GM19328 (cell line): ENCODE measurements at regions not wholly inside any gene's neighbourhood (a gene's known extent, or its start where the extent isn't known, plus 50 kb on each side); places are given as distances from the start of the nearest gene placed in this dataset.

Experiments used
- ATAC-seq: cut with Tn5 transposase; IDR thresholded peaks from one replicate; pipeline ENCODE4 v1.9.1; 2021; ENCODE audit warnings: mild to moderate bottlenecking, moderate library complexity; ENCODE audit not compliant: unreplicated experiment

DNA sequence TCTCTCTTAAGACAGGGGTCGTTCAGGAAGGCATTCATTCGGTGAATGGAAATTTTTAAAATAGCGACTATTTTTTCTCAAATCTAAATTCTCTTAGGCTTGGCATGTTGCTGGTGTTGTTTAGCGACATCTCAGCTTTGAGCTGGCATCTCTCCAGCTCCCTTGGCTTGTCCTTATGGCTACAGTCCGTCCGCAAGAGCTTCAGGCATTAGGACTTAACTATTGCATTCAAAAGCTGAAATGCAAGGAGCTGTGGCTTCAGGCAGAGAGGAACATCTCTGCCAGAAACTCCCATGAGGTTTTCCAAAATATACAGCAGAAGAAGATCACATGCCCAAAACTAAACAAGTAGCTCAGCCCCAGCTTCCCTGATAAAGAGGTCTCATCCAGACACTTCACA is 578.5 kb downstream of the EFNB2 start:
- no peak for ATAC-seq

DNA sequence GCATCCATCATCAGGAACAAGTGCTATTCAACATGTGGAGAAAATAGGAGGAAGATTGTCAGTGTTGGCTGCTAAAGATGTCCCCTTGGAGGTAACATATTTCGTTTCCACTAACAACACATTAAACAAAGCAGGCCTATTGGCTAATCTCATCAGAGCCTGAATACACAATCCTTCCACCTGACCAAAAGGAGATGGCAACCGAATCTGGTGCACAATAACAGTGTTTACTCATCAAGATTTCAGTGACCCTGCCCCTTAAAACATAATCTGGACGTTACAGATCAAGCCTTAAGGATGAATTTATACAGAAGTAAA is 582.5 kb downstream of the EFNB2 start:
- ATAC-seq, result no peak

DNA sequence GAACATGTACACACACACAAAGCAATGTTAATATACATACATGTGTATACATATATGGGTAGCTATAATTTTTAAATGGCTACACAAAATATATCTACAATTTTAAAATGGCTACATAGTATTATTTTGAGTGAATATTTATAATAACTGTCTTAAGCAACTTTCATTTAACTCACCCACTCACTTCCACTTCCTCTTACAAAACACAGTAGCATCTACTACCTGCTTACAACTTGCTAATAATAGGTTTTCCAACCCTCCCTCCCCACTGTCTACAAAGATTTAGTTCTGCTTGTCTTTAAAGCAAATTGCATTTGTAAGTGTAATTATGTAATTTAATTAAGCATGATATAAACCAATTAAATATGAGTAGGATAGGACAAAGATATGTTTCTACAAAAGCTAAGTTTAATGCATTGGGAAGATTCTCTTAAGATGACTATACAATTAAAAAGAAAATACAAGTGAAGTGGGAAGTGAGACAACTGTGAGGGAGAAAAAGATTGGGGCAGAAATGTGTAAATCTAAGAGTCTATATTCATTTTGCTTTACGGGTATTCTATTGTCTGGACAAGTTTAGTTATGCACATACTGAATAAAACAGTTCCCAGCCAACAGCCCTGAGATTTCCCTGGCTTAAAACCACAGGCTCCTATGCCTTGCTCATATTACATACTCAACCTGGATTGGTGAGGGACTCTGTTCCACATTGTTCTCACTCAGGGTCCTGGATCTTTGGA is 583.1 kb downstream of the EFNB2 start:
- no peak for ATAC-seq

DNA sequence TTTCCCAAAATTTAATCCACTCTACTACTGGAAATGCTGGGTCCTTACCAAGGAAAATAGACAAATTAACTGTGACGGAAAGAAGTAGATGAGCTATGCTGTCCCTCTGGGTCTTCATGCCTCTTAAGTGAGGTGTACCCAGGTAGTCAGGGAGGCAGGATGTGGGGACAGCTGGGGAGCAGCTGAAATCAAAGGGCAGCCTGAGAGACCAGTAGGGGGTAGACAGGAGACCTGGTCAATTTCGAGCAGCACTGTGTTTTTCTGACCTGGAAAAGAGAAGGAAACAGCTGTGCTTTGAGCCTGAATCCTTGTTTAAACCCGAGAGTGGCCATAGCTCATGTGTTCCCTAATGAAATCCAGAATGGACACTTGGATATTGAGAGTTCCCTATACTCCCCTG is 587.3 kb downstream of the EFNB2 start:
- ATAC-seq, result no peak

DNA sequence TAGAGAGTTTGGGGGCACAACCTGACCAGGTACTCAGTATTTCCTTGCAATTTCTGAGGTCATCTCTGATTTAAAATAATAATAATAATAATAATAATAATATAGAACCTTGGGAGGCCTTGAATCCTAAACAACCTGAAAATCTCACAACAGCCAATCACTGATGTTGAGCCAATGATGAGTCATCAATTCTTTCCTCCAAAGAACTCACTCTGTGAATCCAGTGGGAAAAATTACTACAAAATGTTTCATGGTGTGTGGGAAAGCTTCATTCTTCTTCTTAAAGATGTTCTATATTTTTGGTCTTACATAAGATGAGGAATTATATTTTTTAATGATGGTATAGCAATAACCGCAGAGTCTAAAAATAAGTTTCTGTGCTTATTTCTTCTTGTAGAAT is 594.6 kb downstream of the EFNB2 start:
- ATAC-seq, result no peak

DNA sequence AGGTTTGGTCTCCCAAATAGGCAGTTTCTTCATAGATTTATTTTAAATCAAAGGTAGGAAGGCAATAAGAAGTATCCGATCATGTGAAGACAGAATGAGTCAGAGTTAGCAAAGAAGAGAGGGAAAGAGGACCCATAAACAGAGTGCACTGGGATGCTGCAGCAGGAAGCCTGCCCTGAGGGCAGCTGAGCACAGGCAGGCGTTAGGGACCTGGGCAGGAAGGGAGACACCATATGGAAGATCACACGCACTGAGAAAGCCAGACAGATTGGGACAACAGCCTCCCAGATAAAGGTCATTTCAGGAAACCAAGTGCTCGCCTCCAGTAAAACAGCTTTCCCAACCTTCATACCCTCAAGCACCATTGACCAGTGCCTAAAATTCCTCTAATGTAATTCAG is 598.0 kb downstream of the EFNB2 start:
- ATAC-seq, result no peak

DNA sequence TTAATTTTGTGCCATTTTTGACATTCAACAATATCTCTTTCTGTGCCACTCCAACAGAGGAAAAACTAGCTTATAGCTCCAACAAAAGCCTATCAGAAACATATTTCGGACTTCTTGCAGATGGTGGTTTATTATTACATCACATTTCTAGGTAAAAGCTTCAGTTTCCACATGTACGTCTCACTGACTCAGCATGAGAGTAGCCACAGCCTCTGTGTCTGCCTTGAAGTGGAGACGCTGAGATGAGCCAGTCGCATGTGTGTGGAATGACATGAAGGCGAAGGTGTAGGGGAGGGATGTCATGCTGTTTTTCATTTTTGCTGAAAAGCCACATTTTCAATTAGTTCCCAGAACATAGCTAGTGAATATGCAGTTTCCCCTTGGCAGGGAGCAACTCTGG is 598.6 kb downstream of the EFNB2 start:
- ATAC-seq, result no peak

DNA sequence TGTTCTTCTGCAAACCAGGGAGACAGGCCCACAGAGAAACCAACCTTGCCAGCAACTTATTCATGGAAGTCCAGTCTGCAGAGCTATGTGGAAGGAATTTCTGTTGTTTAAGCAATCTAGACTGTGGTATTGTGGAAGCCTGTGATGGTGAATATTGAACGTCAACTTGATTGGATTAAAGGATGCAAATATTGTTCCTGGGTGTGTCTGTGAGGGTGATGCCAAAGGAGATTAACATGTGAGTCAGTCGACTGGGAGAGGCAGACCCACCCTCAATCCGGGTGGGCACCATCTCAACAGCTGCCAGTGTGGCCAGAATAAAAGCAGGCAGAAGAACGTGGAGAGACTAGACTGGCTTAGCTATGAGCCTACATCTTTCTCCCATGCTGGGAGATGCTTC is 606.0 kb downstream of the EFNB2 start:
- ATAC-seq, result no peak

DNA sequence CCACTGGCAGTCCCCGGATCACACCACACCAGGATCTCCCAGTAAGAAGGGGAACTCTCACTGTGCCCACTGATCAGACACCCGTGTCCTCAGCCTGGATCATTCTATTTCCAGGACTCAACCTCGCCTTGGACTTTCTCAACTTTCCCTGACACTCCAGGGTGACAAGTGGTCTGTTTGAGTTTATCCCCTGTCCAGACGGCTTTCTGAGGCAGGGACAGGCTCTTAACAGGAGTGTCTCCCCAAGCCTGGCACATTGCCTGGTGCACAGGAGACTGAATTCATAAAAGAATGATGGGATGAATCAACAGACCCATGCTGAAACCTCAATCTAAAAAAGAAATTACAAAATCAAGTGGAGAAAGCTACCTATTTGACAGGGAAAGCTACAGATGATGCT is 606.6 kb downstream of the EFNB2 start:
- no peak for ATAC-seq

DNA sequence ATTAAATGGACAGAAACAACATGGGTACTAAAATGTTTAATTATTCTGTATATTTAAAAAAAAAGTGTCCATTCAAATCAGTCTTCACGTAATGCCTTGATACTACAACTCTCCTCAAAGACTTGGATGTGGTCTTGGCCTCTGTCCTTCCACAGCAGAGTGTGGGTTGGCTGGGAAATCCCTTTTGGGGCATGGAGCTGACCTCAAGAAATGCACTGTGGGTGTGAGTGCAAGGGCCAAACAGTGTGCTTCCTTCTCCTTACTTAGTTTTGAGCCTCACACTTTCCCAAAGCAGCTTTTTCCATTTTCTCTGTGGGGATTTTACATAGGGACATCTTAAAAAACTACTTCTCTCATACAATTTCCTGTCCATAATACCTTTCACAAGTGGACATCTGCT is 607.4 kb downstream of the EFNB2 start:
- ATAC-seq, result no peak

DNA sequence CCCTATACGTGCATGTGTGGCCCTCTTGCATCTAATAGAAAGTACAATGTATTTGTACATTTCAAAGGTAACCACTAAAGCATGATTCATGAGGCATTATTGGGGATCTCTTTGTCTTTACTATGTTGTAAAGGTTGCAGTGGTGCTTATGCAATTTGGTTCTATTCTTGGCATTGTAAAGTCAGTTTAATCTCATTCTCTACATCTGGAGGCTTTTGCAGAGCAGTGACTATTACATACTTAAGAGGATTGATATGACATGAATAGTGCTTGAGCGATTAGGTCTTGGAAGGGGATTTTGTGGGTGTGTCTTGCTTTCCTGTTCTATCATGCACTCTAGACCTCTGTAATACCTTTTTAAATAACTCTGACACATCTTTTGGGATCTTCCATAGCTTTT is 610.0 kb downstream of the EFNB2 start:
- no peak for ATAC-seq

DNA sequence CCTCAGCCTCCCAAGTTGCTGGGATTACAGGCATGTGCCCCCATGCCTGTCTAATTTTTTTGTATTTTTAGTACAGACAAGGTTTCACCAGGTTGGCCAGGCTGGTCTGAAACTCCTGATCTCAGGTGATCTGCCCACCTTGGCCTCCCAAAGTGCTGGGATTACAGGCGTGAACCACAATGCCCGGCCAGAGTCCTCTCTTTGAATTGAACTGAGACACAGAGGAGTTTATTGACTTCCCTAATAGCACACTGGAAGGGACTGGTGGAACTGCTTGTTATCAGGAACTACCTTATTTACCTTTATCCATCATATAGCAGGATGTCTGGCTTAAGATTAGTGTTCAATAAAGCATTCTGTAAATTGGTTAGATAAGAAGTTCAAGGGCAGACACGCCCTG is 613.8 kb downstream of the EFNB2 start:
- no peak for ATAC-seq

DNA sequence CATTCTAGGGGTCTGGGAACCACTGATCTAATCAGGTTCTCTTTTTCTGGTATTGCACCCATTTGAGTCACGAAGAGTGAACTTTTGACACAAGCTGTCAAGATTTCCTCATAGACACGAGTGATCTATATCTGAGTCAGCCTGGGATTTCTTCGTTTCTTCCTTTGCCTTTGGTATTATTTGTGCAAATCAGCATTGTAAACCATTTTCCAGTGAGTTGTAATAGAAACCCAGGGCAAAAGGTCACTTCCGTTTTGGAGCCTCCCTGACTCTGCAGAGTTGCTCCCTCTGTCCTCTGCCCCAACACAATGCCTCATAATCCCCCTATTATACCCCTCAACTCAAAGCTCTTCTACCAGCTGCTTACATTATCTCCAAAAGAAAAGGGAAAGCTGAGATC is 615.1 kb downstream of the EFNB2 start:
- ATAC-seq, result no peak

DNA sequence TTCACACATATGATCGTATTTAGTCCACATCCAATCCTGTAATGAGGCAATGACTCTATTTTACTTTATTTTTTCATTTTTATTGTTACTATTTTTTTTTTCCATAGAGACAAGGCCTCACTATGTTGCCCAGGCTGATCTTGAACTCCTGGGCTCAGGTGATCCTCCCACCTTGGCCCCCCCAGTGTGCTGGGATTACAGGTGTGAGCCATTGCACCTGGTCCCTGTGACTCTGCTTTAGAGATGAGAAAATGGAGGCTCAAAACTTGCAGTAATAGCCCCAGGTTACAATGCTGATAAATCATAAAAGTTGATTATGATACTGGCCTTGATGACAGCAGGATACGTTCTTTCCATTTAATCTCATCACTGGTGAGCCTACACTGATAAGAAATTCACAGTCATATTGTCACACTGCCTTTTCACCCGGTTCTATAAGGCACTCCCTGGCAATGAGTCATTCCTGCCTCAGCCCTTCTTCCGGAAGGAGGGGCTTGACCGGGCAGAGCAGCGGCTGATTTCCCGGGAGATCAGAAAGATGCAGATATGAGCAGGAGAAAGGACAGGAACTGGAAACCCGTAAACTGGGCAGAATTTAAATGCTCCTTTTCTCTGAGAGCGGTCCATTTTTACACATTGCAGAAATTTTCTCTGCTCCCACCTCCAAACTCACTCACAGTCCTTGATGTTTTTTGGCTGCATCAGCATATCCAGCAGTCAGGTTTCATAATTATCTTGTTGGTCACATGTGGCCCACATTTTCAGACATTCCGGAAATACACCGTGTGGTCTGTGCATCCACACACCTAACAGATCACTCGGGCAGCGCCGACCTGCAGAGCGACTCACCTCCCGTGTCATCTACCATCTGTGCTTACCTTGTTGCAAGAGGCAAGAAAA is 616.4 kb downstream of the EFNB2 start:
- no peak for ATAC-seq

DNA sequence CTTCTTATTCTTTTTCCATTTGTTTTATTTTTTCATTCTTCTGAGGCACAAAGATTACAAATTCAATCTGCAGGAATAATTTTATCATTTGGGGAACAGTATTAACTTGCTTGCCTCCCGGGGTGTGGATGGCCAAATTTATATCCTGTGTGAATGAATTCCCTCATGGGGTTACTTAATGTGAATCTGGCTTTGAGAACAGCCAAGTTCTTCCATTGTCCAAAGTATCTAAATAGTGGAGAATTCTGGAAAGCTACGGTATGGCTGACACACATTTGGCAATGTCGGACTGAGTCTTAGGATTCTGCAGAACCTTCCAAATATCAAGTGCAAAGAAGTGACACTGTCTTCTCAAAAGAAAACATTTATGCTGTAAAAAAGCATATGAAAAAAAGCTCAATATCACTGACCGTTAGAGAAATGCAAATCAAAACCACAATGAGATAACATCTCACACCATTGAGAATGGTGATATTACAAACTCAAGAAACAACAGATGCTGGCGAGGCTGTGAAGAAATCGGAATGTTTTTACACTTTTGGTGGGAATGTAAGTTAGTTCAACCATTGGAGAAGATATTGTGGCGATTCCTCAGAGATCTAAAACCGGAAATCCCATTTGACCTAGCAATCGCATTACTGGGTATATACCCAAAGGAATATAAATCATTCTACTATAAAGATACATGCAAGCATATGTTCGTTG is 620.2 kb downstream of the EFNB2 start:
- ATAC-seq, result no peak

DNA sequence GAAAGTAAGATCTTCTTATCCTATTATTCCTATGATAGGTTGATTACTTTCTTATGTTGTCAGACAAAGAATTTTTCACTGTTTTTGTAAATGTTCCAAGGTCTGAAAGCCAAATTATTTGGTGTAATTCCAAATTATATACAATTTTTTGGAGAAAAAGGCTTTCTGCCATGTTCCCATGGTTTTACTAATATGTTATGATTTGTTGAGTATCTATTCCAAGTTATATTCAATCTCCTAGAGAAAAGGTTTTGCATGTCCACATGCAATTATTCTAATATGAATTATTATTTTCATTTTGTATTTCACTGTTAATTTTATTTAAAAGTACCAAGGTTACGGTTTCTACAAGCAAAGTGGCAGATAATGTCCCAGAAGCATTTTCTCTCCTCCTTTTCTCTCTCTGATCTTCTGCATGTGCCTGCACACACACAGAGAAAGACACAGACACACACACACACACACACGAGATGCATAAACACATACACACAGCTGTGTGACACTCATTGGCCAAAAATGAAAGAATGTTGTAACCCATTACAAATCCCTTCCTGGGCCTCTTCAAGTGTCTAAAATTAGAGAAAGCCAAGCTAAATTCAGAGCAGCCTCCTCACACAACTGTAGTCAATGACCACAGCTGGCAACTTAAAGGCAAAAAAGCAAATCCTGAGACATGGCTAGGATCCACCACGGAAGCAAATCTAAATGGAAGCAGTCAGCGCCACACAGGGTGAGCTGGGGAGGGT is 621.0 kb downstream of the EFNB2 start:
- ATAC-seq, result no peak

DNA sequence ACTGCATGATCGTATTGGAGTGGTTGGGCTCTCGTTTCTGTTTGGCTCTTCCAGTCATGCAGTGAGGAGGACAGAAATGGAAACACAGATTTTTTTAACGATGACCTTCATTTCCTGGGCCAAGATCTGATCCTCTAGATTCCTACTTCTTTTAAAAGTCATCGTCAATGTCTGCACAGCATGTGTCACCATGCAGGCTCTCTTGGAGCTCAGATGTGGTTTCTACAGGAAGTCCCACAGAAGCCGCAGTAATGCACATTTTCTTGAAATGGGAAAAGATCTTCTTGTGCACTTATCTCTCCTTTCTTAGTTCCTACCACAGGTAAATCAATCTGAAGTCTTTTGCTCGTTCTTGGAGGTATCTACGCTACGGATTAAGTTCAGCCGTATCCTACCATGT is 626.9 kb downstream of the EFNB2 start:
- no peak for ATAC-seq

DNA sequence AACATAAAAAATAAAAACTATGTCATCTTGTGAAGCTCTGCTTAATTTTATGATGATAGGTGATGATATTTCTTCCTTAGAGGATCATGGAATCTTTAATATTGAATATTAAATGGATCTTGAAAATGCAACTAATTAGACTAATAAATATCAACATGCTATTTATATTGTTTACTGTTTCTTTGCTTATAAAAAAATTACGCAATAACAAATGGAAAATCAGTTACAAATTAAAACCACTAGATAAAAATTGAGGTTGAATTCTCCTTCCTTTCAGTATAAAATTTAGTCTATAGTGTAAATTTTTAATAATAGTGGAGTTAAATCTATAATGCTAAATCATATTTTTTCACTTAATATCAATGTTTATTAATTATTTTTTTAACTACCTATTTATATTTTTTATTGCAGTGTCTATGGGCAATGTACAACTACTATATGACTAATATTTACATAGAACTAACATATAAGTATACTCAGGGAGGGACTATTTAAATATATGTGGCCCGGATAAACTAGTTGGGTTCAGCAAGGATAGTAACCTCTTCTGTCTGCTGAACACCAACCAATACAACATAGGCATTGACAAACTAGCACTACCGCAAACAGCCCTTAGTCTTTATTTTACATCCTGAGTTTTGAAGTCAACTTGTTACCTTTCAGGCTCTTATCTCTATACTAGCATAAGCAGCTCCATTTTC is 628.0 kb downstream of the EFNB2 start:
- no peak for ATAC-seq

DNA sequence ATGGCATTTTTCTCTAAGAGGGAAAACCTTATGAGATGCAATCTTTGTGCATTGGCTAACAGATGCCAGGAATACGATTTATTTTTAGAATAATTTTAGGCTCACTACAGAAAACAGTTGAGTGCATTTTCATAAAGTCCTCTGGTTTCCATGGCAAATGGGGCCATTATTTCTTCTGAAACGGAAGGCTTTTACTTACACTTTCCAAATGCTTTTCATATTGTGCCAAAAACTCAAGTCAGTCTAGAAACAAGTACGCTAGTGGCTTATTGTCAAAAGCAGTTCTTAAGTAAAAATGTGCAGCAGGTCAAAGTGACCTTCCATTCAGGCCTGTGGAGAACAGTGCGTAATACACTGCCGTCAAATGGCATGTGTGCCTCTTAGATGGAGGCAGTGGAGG is 628.7 kb downstream of the EFNB2 start:
- ATAC-seq, result no peak

DNA sequence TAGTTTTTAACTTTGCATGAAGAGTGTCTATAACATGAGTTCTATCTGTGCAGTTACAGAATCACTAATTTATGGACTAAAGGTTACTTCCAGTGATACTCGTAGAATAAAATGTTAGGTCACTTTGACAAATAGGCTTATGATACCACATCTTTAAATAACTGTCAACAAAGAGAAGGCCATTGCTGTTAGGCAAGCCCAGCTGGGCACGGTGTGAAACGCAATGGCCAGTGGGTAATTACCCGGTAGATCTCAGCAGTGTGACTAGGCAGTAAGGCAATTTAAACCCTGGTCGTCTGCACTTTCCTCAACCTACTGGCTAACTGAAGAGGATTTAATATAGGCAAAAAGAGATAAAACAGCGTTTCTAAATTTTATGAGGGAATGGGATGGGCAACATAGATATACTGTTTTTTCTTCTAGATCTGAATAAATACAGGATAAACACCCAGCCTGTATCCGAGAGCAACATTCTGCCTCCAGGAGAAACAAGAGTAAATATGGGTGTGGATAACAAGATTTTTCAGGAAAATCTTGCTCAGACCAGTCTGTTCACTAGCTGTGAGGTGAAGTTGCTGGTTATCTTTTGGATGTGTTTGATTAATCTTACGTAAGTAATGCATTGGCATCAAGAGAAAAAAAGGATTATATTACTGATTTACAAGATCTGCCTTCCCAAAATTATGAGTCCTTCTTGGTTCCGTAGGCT is 631.3 kb downstream of the EFNB2 start:
- ATAC-seq, result no peak
